ENCODE measurements at regions not wholly inside any gene's neighbourhood (a gene's known extent, or its start where the extent isn't known, plus 50 kb on each side); places are given as distances from the start of the nearest gene placed in this dataset.

GRCh38 chr2:43083710-43084698 lies 142.4 kb downstream of the ZFP36L2 start:
- ChIA-PET CTCF (interaction anchor here (0.8 to 2.2 kb wide), 4 partner anchors 11 to 60 kb away, joined by 3 to 7 read pairs (median 3); no protein-coding TSS in a partner anchor), POLR2A (no interaction called here)
- Histone ChIP-seq H3K9ac (replicated peaks; ENCODE audit: extremely low read depth, insufficient read depth, low read length) (no peak overlapping the region), H3K4me1 (ENCODE audit: control insufficient read depth, extremely low read depth, insufficient read depth, low read length) (peaks cover 44% of the 10 kb centered on the region), H3K27me3 (ENCODE audit: control insufficient read depth in 2 of 2, insufficient read depth in 2 of 2, low read length in 2 of 2) (no peaks in the 10 kb centered on the region), H3K9me1 (replicated peaks; ENCODE audit: control insufficient read depth, extremely low read depth, insufficient read depth, low read length) (no peaks in the 10 kb centered on the region), H3K27ac (ENCODE audit: insufficient read depth, low read depth, low read length) (no peak overlapping the region), H3K9me3 (replicated peaks; ENCODE audit: control insufficient read depth, insufficient read depth, low read length) (no peaks in the 10 kb centered on the region), H3K4me3 (replicated peaks in 1 of 3; ENCODE audit: insufficient read depth in 1 of 3, low read depth in 1 of 3, low read length in 3 of 3) (no peak overlapping the region), H3K36me3 (ENCODE audit: control insufficient read depth in 2 of 2, extremely low read depth in 1 of 2, insufficient read depth in 2 of 2, low read length in 2 of 2) (no peaks in the 10 kb centered on the region), H3K79me2 (ENCODE audit: control insufficient read depth, insufficient read depth, low read length) (no peaks in the 10 kb centered on the region), H3K4me2 (ENCODE audit: insufficient read depth, low read length) (no peak overlapping the region), H4K20me1 (replicated peaks; ENCODE audit: control insufficient read depth, extremely low read depth, insufficient read depth, low read length) (no peaks in the 10 kb centered on the region), H2AFZ (ENCODE audit: low read depth, low read length) (no peak overlapping the region)
- no peak for DNase-seq (ENCODE audit: low read depth, low spot score)
- BruUV-seq (replicated peaks), result no TSS peak
- TF ChIP-seq MAX (IDR thresholded peaks at IDR 0.05; ENCODE audit: insufficient read depth, insufficient read length), result no peak
- TF ChIP-seq CTCF (IDR thresholded peaks at IDR 0.05; ENCODE audit: extremely low read depth in 1 of 2, insufficient read depth in 1 of 2, low read depth in 1 of 2, low read length in 2 of 2), result no peak
- no peak for TF ChIP-seq FOS (IDR thresholded peaks at IDR 0.05; ENCODE audit: borderline replicate concordance, insufficient read depth, low read length)
- no peak for TF ChIP-seq JUN (IDR thresholded peaks at IDR 0.05; ENCODE audit: borderline replicate concordance, insufficient read depth, insufficient read length, low read depth)
- TF ChIP-seq GATA2 (IDR thresholded peaks at IDR 0.05; ENCODE audit: insufficient read depth, insufficient read length, low read depth, low read length), result no peak
- no peak for TF ChIP-seq EZH2 (IDR thresholded peaks at IDR 0.05; ENCODE audit: borderline replicate concordance, low read depth, low read length, severe bottlenecking)
- no peak for TF ChIP-seq POLR2AphosphoS5 (IDR thresholded peaks at IDR 0.05; ENCODE audit: insufficient read depth, low read depth, low read length)
- no peak for TF ChIP-seq POLR2A (IDR thresholded peaks at IDR 0.05; ENCODE audit: low read depth, low read length)
- no peak for TF ChIP-seq MYC (IDR thresholded peaks at IDR 0.05; ENCODE audit: low read depth, low read length)
- FAIRE-seq, result no peak
- intact Hi-C loops (cut with micrococcal nuclease) (no loop called here), dilution Hi-C loops (cut with MboI; ENCODE audit: extremely low pct_ligation_motif_present, low sequenced_read_pairs) (no loop called here)

Measured in endothelial cell of umbilical vein (primary cell).